Cerebellar cortex (tissue), 1 donor: ENCODE measurements at regions not wholly inside any gene's neighbourhood (a gene's known extent, or its start where the extent isn't known, plus 50 kb on each side); places are given as distances from the start of the nearest gene placed in this dataset.
"Not testable (repeated sequence)": the region's sequence is repeated elsewhere in the genome, so short reads cannot be mapped to it uniquely, and the experiment has no call there.

ENCODE experiments used
- DNase-seq: peaks from one replicate; pipeline ENCODE4 v3.0.0-alpha.2; 2015; ENCODE audit warnings: low spot score

- no peak for DNase-seq
Measured at GRCh38 chr6:105881608-105882007, 204.5 kb upstream of the PRDM1 start.

GRCh38 chr6:105880030-105880492, 206.1 kb upstream of the PRDM1 start:
- no peak for DNase-seq

- no peak for DNase-seq
Measured at GRCh38 chr6:105879146-105879545, 207.0 kb upstream of the PRDM1 start.

- no peak for DNase-seq
Measured at GRCh38 chr6:105875974-105876640, 210.0 kb upstream of the PRDM1 start.

GRCh38 chr6:105874835-105875626, 211.1 kb upstream of the PRDM1 start:
- DNase-seq: no peak

GRCh38 chr6:105873799-105874198, 212.3 kb upstream of the PRDM1 start:
- no peak for DNase-seq

- DNase-seq: no peak
Measured at GRCh38 chr6:105873211-105873704, 212.9 kb upstream of the PRDM1 start.

- no peak for DNase-seq
Measured at GRCh38 chr6:105872249-105872648, 213.9 kb upstream of the PRDM1 start.

GRCh38 chr6:105871542-105871941, 214.6 kb upstream of the PRDM1 start:
- no peak for DNase-seq

GRCh38 chr6:105869835-105870440, 216.2 kb upstream of the PRDM1 start:
- DNase-seq: no peak

- no peak for DNase-seq
Measured at GRCh38 chr6:105868823-105869460, 217.2 kb upstream of the PRDM1 start.

GRCh38 chr6:105867821-105868220, 218.3 kb upstream of the PRDM1 start:
- no peak for DNase-seq

- DNase-seq: no peak
Measured at GRCh38 chr6:105867277-105867676, 218.9 kb upstream of the PRDM1 start.

GRCh38 chr6:105862936-105863607, 223.1 kb upstream of the PRDM1 start:
- no peak for DNase-seq

GRCh38 chr6:105860927-105861326, 225.2 kb upstream of the PRDM1 start:
- not testable (repeated sequence) for DNase-seq

- DNase-seq: no peak
Measured at GRCh38 chr6:105859457-105859856, 226.7 kb upstream of the PRDM1 start.

- not testable (repeated sequence) for DNase-seq
Measured at GRCh38 chr6:105858639-105859038, 227.5 kb upstream of the PRDM1 start.

- no peak for DNase-seq
Measured at GRCh38 chr6:105855433-105855832, 230.7 kb upstream of the PRDM1 start.

- DNase-seq: not testable (repeated sequence)
Measured at GRCh38 chr6:105853979-105854378, 232.2 kb upstream of the PRDM1 start.

GRCh38 chr6:105851606-105852005, 234.5 kb upstream of the PRDM1 start:
- no peak for DNase-seq

GRCh38 chr6:105851113-105851580, 235.0 kb upstream of the PRDM1 start:
- no peak for DNase-seq
